ENCODE measurements at regions not wholly inside any gene's neighbourhood (a gene's known extent, or its start where the extent isn't known, plus 50 kb on each side); places are given as distances from the start of the nearest gene placed in this dataset.

GRCh38 chr13:63680704-63681103 lies 2265.1 kb upstream of the PCDH20 start:
- TF ChIP-seq, protein P1, sequence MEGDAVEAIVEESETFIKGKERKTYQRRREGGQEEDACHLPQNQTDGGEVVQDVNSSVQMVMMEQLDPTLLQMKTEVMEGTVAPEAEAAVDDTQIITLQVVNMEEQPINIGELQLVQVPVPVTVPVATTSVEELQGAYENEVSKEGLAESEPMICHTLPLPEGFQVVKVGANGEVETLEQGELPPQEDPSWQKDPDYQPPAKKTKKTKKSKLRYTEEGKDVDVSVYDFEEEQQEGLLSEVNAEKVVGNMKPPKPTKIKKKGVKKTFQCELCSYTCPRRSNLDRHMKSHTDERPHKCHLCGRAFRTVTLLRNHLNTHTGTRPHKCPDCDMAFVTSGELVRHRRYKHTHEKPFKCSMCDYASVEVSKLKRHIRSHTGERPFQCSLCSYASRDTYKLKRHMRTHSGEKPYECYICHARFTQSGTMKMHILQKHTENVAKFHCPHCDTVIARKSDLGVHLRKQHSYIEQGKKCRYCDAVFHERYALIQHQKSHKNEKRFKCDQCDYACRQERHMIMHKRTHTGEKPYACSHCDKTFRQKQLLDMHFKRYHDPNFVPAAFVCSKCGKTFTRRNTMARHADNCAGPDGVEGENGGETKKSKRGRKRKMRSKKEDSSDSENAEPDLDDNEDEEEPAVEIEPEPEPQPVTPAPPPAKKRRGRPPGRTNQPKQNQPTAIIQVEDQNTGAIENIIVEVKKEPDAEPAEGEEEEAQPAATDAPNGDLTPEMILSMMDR (IDR thresholded peaks at IDR 0.05) = no peak
- TF ChIP-seq POLR2A (IDR thresholded peaks at IDR 0.05) = no peak
- no peak for TF ChIP-seq EP300 (IDR thresholded peaks at IDR 0.05)
